HCT116 (cell line): ENCODE measurements at regions not wholly inside any gene's neighbourhood (a gene's known extent, or its start where the extent isn't known, plus 50 kb on each side); places are given as distances from the start of the nearest gene placed in this dataset.

ENCODE experiments used
- CTCF ChIP-seq, 3 experiments: fragments of 200-600 bp in 1 of 3; sonication (generic) in 1 of 3; IDR thresholded peaks in 2 of 3; conservative IDR thresholded peaks in 1 of 3; 2 replicates each; pipeline ENCODE4 v1.5.1; 2012 to 2017; ENCODE audit warnings: low read depth in 2 of 3, low read length in 2 of 3, antibody characterized with exemption in 1 of 3, borderline replicate concordance in 1 of 3, control low read depth in 1 of 3, mild to moderate bottlenecking in 1 of 3, mixed read lengths in 1 of 3, mixed run types in 1 of 3, moderate library complexity in 1 of 3; ENCODE audit not compliant: insufficient read depth in 1 of 3
- POLR2A ChIP-seq: IDR thresholded peaks from 2 replicates; pipeline ENCODE4 v1.7.0; 2011; ENCODE audit warnings: borderline replicate concordance; ENCODE audit not compliant: insufficient read depth, insufficient read length; ENCODE audit errors: extremely low read depth
- POLR2AphosphoS5 ChIP-seq: IDR thresholded peaks from 2 replicates; pipeline ENCODE4 v1.6.1; 2011; ENCODE audit warnings: mild to moderate bottlenecking, low read depth, low read length, moderate library complexity
- SP1 ChIP-seq: IDR thresholded peaks from 2 replicates; pipeline ENCODE4 v1.6.1; 2012; ENCODE audit warnings: low read depth
- YY1 ChIP-seq: IDR thresholded peaks from 2 replicates; pipeline ENCODE4 v1.6.1; 2011; ENCODE audit warnings: low read length, low read depth, moderate library complexity, mild to moderate bottlenecking; ENCODE audit not compliant: insufficient replicate concordance; ENCODE audit errors: extremely low read depth
- ZNF274 ChIP-seq: fragments of 200-500 bp; sonication (Bioruptor generic); IDR thresholded peaks from 2 replicates; pipeline ENCODE4 v1.6.1; 2014; ENCODE audit warnings: mild to moderate bottlenecking, low read depth, low read length, inconsistent platforms

- TF ChIP-seq CTCF (IDR thresholded peaks at IDR 0.05 in 2 of 3, conservative IDR thresholded peaks at IDR 0.05 in 1 of 3; ENCODE audit: borderline replicate concordance in 1 of 3, insufficient read depth in 1 of 3, low read depth in 2 of 3, low read length in 2 of 3) (no peak), SP1 (no peak), POLR2AphosphoS5 (no peak), YY1 (no peak), POLR2A (no peak), ZNF274 (no peak)
Measured at GRCh38 chr14:85273952-85274351, 256.0 kb upstream of the FLRT2 start.
